PC-3 (cell line): ENCODE measurements at regions not wholly inside any gene's neighbourhood (a gene's known extent, or its start where the extent isn't known, plus 50 kb on each side); places are given as distances from the start of the nearest gene placed in this dataset.

Experiments
- ATAC-seq: fragments of 200-7000 bp; cut with Tn5 transposase; 2 replicates; pipeline ENCODE4 v1.9.1; 2020; ENCODE audit warnings: mild to moderate bottlenecking, moderate library complexity
- BruUV-seq: library from RNA; stranded (reverse); fragments of 400-500 nt; replicated peaks from 2 replicates; lab custom pipeline; 2021; lab: Mats Ljungman, UMichigan
- CTCF ChIA-PET: fragments of 300-600 bp; sonication (Branson Sonifier 250); formaldehyde crosslinking; loops from one replicate; lab custom pipeline; 2022; ENCODE audit warnings: antibody characterized with exemption; lab: Charles Lee
- POLR2A ChIA-PET: fragments of 300-600 bp; sonication (Branson Sonifier 250); formaldehyde crosslinking; loops from one replicate; lab custom pipeline; 2022; ENCODE audit warnings: antibody characterized with exemption; ENCODE audit not compliant: unreplicated experiment; lab: Charles Lee
- DNase-seq: peaks from one replicate; pipeline ENCODE4 v3.0.0-alpha.2; 2015
- H2AFZ ChIP-seq: fragments of 300-600 bp; sonication (generic); 2 replicates; pipeline ENCODE4 v1.6.0; 2016; ENCODE audit warnings: antibody characterized with exemption, low read length
- H3F3A ChIP-seq: fragments of 300-600 bp; sonication (generic); one replicate; pipeline ENCODE4 v1.6.0; 2017; ENCODE audit warnings: antibody characterized with exemption, low read length, control low read depth, mild to moderate bottlenecking; ENCODE audit not compliant: unreplicated experiment
- H3K27ac ChIP-seq: fragments of 300-600 bp; sonication (generic); 2 replicates; pipeline ENCODE4 v1.5.1; 2016; ENCODE audit warnings: mild to moderate bottlenecking, low read length
- H3K27me3 ChIP-seq: fragments of 300-600 bp; sonication (generic); 2 replicates; pipeline ENCODE4 v1.6.1; 2016; ENCODE audit warnings: low read length, mixed read lengths
- H3K36me3 ChIP-seq: fragments of 300-600 bp; sonication (generic); 2 replicates; pipeline ENCODE4 v1.6.1; 2016; ENCODE audit warnings: low read depth, mixed run types, low read length, mixed read lengths
- H3K4me1 ChIP-seq: fragments of 300-600 bp; sonication (generic); 2 replicates; pipeline ENCODE4 v1.5.1; 2016; ENCODE audit warnings: low read length; ENCODE audit not compliant: insufficient read depth
- H3K4me2 ChIP-seq: fragments of 300-600 bp; sonication (generic); 2 replicates; pipeline ENCODE4 v1.6.0; 2016; ENCODE audit warnings: low read length
- H3K4me3 ChIP-seq: fragments of 300-600 bp; sonication (generic); 2 replicates; pipeline ENCODE4 v1.5.1; 2016; ENCODE audit warnings: mild to moderate bottlenecking, low read length, mixed read lengths
- H3K79me2 ChIP-seq: fragments of 300-600 bp; sonication (generic); 2 replicates; pipeline ENCODE4 v1.6.1; 2017; ENCODE audit warnings: low read length, mixed read lengths
- H3K9ac ChIP-seq: fragments of 300-600 bp; sonication (generic); 2 replicates; pipeline ENCODE4 v1.6.0; 2016; ENCODE audit warnings: mild to moderate bottlenecking, low read length
- H3K9me2 ChIP-seq: fragments of 300-600 bp; sonication (generic); replicated peaks from 2 replicates; pipeline ENCODE4 v1.6.1; 2016; ENCODE audit warnings: mixed run types, low read length, mixed read lengths
- H3K9me3 ChIP-seq: fragments of 300-600 bp; sonication (generic); 2 replicates; pipeline ENCODE4 v1.6.1; 2016; ENCODE audit warnings: low read length, mixed read lengths
- H4K20me1 ChIP-seq: fragments of 300-600 bp; sonication (generic); 2 replicates; pipeline ENCODE4 v1.6.1; 2016; ENCODE audit warnings: low read length, mixed read lengths
- CTCF ChIP-seq: fragments of 300-600 bp; sonication (generic); conservative IDR thresholded peaks from 2 replicates; pipeline ENCODE4 v1.5.1; 2017; ENCODE audit warnings: antibody characterized with exemption, low read depth, mild to moderate bottlenecking, low read length
- EZH2 ChIP-seq: fragments of 300-600 bp; sonication (generic); IDR thresholded peaks from one replicate; pipeline ENCODE4 v1.6.1; 2017; ENCODE audit warnings: antibody characterized with exemption, mild to moderate bottlenecking, low read length; ENCODE audit not compliant: unreplicated experiment
- EZH2phosphoT487 ChIP-seq: fragments of 300-600 bp; sonication (generic); IDR thresholded peaks from 2 replicates; pipeline ENCODE4 v1.6.1; 2018; ENCODE audit warnings: mild to moderate bottlenecking, antibody characterized with exemption, low read length, borderline replicate concordance
- intact Hi-C: fragments of 100-400 bp; cut with micrococcal nuclease; formaldehyde crosslinking; loops from 2 replicates; pipeline ENCODE4 v1.9.0; 2023

GRCh38 chr3:23720059-23720458, 85.7 kb upstream of the UBE2E1 start:
- Histone ChIP-seq H3K4me1 (no peaks in the 10 kb centered on the region), H3F3A (no peaks in the 10 kb centered on the region), H3K36me3 (no peaks in the 10 kb centered on the region), H4K20me1 (no peaks in the 10 kb centered on the region), H3K79me2 (no peaks in the 10 kb centered on the region), H3K27me3 (no peaks in the 10 kb centered on the region), H3K9me2 (no peaks in the 10 kb centered on the region), H3K27ac (no peak overlapping the region), H3K4me3 (no peak overlapping the region), H3K4me2 (no peak overlapping the region), H3K9me3 (no peaks in the 10 kb centered on the region), H2AFZ (no peak overlapping the region), H3K9ac (no peak overlapping the region)
- intact Hi-C loops, result no loop called here
- CTCF ChIA-PET, result no interaction called here
- POLR2A ChIA-PET, result interaction anchor here (0.8 kb wide), 1 partner anchor 1511 kb away, joined by 13 read pairs; no protein-coding TSS in a partner anchor
- TF ChIP-seq EZH2phosphoT487 (no peak), EZH2 (no peak), CTCF (no peak)
- no TSS peak for BruUV-seq
- no peak for DNase-seq
- no peak for ATAC-seq

- TF ChIP-seq CTCF (no peak), EZH2 (no peak), EZH2phosphoT487 (no peak)
- no peak overlapping the region for H2AFZ ChIP-seq
- CTCF ChIA-PET, result interaction anchor here (0.6 kb wide), 1 partner anchor 26 kb away, joined by 10 read pairs; no protein-coding TSS in a partner anchor
These were observed 84.9 kb upstream of the UBE2E1 start for GRCh38 chr3:23720885-23721284.

GRCh38 chr3:23723141-23723540, 82.6 kb upstream of the UBE2E1 start:
- no peak overlapping the region for H3K4me2 ChIP-seq

More at GRCh38 chr3:23720885-23721284, 84.9 kb upstream of the UBE2E1 start:
- no peak overlapping the region for H3K9ac ChIP-seq
- no TSS peak for BruUV-seq
- ATAC-seq (no peak), DNase-seq (no peak)
- no peaks in the 10 kb centered on the region for H3F3A ChIP-seq
- POLR2A ChIA-PET, result interaction anchor here (0.8 kb wide), 1 partner anchor 1512 kb away, joined by 13 read pairs; no protein-coding TSS in a partner anchor
- H3K4me2 ChIP-seq, result no peak overlapping the region
- no peaks in the 10 kb centered on the region for H3K36me3 ChIP-seq
- H3K4me3 ChIP-seq, result no peak overlapping the region
- no peaks in the 10 kb centered on the region for H3K4me1 ChIP-seq
- intact Hi-C loops, result no loop called here
- no peak overlapping the region for H3K27ac ChIP-seq
- no peaks in the 10 kb centered on the region for H3K79me2 ChIP-seq
- H4K20me1 ChIP-seq, result no peaks in the 10 kb centered on the region
- H3K9me2 ChIP-seq, result no peaks in the 10 kb centered on the region
- H3K27me3 ChIP-seq, result no peaks in the 10 kb centered on the region
- no peaks in the 10 kb centered on the region for H3K9me3 ChIP-seq

More at GRCh38 chr3:23723141-23723540, 82.6 kb upstream of the UBE2E1 start:
- ChIA-PET POLR2A (no interaction called here), CTCF (no interaction called here)
- no peaks in the 10 kb centered on the region for H3K36me3 ChIP-seq
- H3K27ac ChIP-seq, result no peak overlapping the region
- H3K4me1 ChIP-seq, result 0 out of 2 replicates have a peak, but pooled peaks cover under 1% of the 10 kb centered on the region
- no peaks in the 10 kb centered on the region for H4K20me1 ChIP-seq
- H2AFZ ChIP-seq, result no peak overlapping the region
- H3K9ac ChIP-seq, result no peak overlapping the region
- no peaks in the 10 kb centered on the region for H3K9me3 ChIP-seq
- intact Hi-C loops, result no loop called here
- no peak overlapping the region for H3K4me3 ChIP-seq
- no peaks in the 10 kb centered on the region for H3K9me2 ChIP-seq
- DNase-seq, result no peak
- no TSS peak for BruUV-seq
- H3K27me3 ChIP-seq, result no peaks in the 10 kb centered on the region
- no peak for ATAC-seq
- TF ChIP-seq CTCF (no peak), EZH2 (no peak), EZH2phosphoT487 (no peak)
- no peaks in the 10 kb centered on the region for H3F3A ChIP-seq
- no peaks in the 10 kb centered on the region for H3K79me2 ChIP-seq
